Right lobe of liver (tissue), 4 donors: ENCODE measurements at regions not wholly inside any gene's neighbourhood (a gene's known extent, or its start where the extent isn't known, plus 50 kb on each side); places are given as distances from the start of the nearest gene placed in this dataset.
A peak's percentile ranks its signal among the peaks of the same experiment; 100 is the strongest.

ENCODE experiments used
- POLR2A ChIP-seq: fragments of 450-650 bp; IDR thresholded peaks from one replicate; pipeline ENCODE4 v1.6.1; 2017; ENCODE audit warnings: antibody characterized with exemption, mild to moderate bottlenecking
- TF ChIP-seq, protein P1 (sequence below), 4 donors: fragments of 200-600 bp in 3 of 4; fragments of 450-650 bp in 1 of 4; IDR thresholded peaks; one replicate each; pipeline versions ENCODE4 v1.5.1 to v1.8.0; 2016 to 2022; ENCODE audit warnings: antibody characterized with exemption in 4 of 4, mild to moderate bottlenecking in 2 of 4
- donor health status: DM: no; HTN: no; CAD: no.
- donor health status: DM: no; HTN: no; CAD: no.
- donor health status: DM: no; HTN: yes; CAD: no.

DNA sequence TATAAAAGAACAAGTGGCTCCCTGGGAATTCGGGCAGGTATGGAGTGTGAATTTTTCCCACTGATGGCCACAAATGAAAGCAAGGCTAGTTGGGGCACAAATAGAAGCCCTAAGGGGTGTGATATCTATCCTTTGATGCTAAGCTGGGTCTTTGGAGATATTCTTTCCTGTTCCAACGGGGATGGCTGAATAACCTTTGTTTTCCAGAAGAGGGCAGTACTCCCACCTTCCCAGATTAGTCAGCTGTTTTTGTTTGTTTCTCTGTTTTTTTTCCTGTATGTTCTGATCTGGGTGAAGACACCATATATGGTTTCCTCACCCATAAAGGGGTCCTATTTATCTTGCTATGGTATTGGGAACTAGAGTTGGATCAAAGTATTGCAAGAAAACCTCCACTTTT lies 947.7 kb upstream of the SORCS1 start:
- no peak for TF ChIP-seq POLR2A
- TF ChIP-seq, protein P1, sequence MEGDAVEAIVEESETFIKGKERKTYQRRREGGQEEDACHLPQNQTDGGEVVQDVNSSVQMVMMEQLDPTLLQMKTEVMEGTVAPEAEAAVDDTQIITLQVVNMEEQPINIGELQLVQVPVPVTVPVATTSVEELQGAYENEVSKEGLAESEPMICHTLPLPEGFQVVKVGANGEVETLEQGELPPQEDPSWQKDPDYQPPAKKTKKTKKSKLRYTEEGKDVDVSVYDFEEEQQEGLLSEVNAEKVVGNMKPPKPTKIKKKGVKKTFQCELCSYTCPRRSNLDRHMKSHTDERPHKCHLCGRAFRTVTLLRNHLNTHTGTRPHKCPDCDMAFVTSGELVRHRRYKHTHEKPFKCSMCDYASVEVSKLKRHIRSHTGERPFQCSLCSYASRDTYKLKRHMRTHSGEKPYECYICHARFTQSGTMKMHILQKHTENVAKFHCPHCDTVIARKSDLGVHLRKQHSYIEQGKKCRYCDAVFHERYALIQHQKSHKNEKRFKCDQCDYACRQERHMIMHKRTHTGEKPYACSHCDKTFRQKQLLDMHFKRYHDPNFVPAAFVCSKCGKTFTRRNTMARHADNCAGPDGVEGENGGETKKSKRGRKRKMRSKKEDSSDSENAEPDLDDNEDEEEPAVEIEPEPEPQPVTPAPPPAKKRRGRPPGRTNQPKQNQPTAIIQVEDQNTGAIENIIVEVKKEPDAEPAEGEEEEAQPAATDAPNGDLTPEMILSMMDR (IDR thresholded peaks at IDR 0.05) = peak; percentile 40 to 44 (median 42)
